GM23338 (cell line): ENCODE measurements at regions not wholly inside any gene's neighbourhood (a gene's known extent, or its start where the extent isn't known, plus 50 kb on each side); places are given as distances from the start of the nearest gene placed in this dataset.

Experiments used
- ATAC-seq: fragments of 200-7000 bp; cut with Tn5 transposase; 3 replicates; pipeline ENCODE4 v1.9.1; 2020
- DNase-seq: peaks from one replicate; pipeline ENCODE4 v3.0.0-alpha.2; 2015; ENCODE audit warnings: low spot score
- H2AFZ ChIP-seq: fragments of 200-600 bp; sonication (generic); 2 replicates; pipeline ENCODE4 v1.8.0; 2016; ENCODE audit warnings: antibody characterized with exemption, mild to moderate bottlenecking, moderate library complexity
- H3F3A ChIP-seq: fragments of 200-600 bp; sonication (generic); replicated peaks from 2 replicates; pipeline ENCODE4 v1.8.0; 2017; ENCODE audit warnings: antibody characterized with exemption, mixed run types, low read depth
- H3K27ac ChIP-seq: fragments of 200-600 bp; sonication (generic); 2 replicates; pipeline ENCODE4 v1.6.1; 2016; ENCODE audit warnings: low read depth
- H3K27me3 ChIP-seq: fragments of 200-600 bp; sonication (generic); 2 replicates; pipeline ENCODE4 v1.8.0; 2016; ENCODE audit warnings: mild to moderate bottlenecking, mixed run types, moderate library complexity; ENCODE audit not compliant: insufficient read depth
- H3K36me3 ChIP-seq: fragments of 200-600 bp; sonication (generic); 2 replicates; pipeline ENCODE4 v1.8.0; 2016; ENCODE audit warnings: mild to moderate bottlenecking; ENCODE audit not compliant: insufficient read depth
- H3K4me1 ChIP-seq: fragments of 200-600 bp; sonication (generic); 2 replicates; pipeline ENCODE4 v1.8.0; 2016; ENCODE audit warnings: mild to moderate bottlenecking, moderate library complexity; ENCODE audit not compliant: insufficient read depth
- H3K4me2 ChIP-seq: fragments of 200-600 bp; sonication (generic); 2 replicates; pipeline ENCODE4 v1.7.1; 2017; ENCODE audit warnings: mixed run types
- H3K4me3 ChIP-seq: fragments of 200-600 bp; sonication (generic); 2 replicates; pipeline ENCODE4 v1.6.1; 2016; ENCODE audit warnings: mixed run types
- H3K79me2 ChIP-seq: fragments of 200-600 bp; sonication (generic); replicated peaks from 2 replicates; pipeline ENCODE4 v1.8.0; 2017; ENCODE audit warnings: mild to moderate bottlenecking; ENCODE audit not compliant: insufficient read depth
- H3K9me2 ChIP-seq: fragments of 200-600 bp; sonication (generic); 2 replicates; pipeline ENCODE4 v1.8.0; 2017; ENCODE audit not compliant: insufficient read depth
- H4K20me1 ChIP-seq: fragments of 200-600 bp; sonication (generic); replicated peaks from 2 replicates; pipeline ENCODE4 v1.8.0; 2017; ENCODE audit warnings: mild to moderate bottlenecking; ENCODE audit not compliant: insufficient read depth
- H3K27ac Mint-ChIP-seq: 2 replicates; pipeline ENCODE4 v1.8.0; 2020; ENCODE audit warnings: inconsistent platforms, mild to moderate bottlenecking, moderate library complexity, mixed read lengths
- H3K27me3 Mint-ChIP-seq: 3 replicates; pipeline ENCODE4 v1.8.0; 2022; ENCODE audit warnings: low read depth, mild to moderate bottlenecking, moderate library complexity, mixed read lengths, inconsistent platforms; ENCODE audit not compliant: insufficient read depth, poor library complexity
- H3K36me3 Mint-ChIP-seq: 3 replicates; pipeline ENCODE4 v1.8.0; 2021; ENCODE audit warnings: low read depth, mild to moderate bottlenecking, inconsistent platforms, moderate library complexity, mixed read lengths
- H3K4me1 Mint-ChIP-seq: 3 replicates; pipeline ENCODE4 v1.8.0; 2020; ENCODE audit warnings: mild to moderate bottlenecking, inconsistent platforms, mixed read lengths
- H3K4me3 Mint-ChIP-seq: 3 replicates; pipeline ENCODE4 v1.8.0; 2021; ENCODE audit warnings: moderate library complexity, mild to moderate bottlenecking, inconsistent platforms, mixed read lengths
- H3K9me3 Mint-ChIP-seq: 3 replicates; pipeline ENCODE4 v1.8.0; 2020; ENCODE audit warnings: moderate library complexity, mild to moderate bottlenecking, inconsistent platforms, mixed read lengths
- JUNB ChIP-seq: IDR thresholded peaks from one replicate; pipeline ENCODE4 v1.6.1; 2016; ENCODE audit warnings: antibody characterized with exemption; ENCODE audit not compliant: unreplicated experiment
- REST ChIP-seq: IDR thresholded peaks from one replicate; pipeline ENCODE4 v1.6.1; 2018; ENCODE audit warnings: antibody characterized with exemption; ENCODE audit not compliant: unreplicated experiment
- TF ChIP-seq, protein P1 (sequence below): fragments of 250-450 bp; sonication (Bioruptor Pico); IDR thresholded peaks from 2 replicates; pipeline ENCODE4 v1.5.0; 2020; ENCODE audit warnings: mild to moderate bottlenecking, moderate library complexity

DNA sequence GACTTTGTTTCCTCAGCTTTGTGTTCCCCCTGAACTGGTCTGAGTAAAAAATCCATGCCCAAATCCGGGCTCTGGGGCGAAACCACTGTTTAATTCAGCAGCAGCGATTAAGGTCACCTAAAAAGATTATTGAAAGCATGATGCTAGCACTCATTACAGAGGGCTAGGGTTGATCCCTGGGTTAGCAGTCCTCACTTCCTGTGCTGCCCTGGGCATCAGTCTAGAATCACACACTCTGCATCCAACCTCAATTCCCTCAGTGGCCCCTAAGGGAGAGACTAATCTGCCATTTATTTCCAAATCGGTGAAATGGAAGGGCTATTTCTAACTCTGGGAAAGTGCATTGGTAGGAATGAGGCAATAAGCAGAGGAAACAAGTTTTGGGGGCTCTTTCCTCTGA lies 107.2 kb downstream of the BTG1 start (continued):
- TF ChIP-seq, protein P1, sequence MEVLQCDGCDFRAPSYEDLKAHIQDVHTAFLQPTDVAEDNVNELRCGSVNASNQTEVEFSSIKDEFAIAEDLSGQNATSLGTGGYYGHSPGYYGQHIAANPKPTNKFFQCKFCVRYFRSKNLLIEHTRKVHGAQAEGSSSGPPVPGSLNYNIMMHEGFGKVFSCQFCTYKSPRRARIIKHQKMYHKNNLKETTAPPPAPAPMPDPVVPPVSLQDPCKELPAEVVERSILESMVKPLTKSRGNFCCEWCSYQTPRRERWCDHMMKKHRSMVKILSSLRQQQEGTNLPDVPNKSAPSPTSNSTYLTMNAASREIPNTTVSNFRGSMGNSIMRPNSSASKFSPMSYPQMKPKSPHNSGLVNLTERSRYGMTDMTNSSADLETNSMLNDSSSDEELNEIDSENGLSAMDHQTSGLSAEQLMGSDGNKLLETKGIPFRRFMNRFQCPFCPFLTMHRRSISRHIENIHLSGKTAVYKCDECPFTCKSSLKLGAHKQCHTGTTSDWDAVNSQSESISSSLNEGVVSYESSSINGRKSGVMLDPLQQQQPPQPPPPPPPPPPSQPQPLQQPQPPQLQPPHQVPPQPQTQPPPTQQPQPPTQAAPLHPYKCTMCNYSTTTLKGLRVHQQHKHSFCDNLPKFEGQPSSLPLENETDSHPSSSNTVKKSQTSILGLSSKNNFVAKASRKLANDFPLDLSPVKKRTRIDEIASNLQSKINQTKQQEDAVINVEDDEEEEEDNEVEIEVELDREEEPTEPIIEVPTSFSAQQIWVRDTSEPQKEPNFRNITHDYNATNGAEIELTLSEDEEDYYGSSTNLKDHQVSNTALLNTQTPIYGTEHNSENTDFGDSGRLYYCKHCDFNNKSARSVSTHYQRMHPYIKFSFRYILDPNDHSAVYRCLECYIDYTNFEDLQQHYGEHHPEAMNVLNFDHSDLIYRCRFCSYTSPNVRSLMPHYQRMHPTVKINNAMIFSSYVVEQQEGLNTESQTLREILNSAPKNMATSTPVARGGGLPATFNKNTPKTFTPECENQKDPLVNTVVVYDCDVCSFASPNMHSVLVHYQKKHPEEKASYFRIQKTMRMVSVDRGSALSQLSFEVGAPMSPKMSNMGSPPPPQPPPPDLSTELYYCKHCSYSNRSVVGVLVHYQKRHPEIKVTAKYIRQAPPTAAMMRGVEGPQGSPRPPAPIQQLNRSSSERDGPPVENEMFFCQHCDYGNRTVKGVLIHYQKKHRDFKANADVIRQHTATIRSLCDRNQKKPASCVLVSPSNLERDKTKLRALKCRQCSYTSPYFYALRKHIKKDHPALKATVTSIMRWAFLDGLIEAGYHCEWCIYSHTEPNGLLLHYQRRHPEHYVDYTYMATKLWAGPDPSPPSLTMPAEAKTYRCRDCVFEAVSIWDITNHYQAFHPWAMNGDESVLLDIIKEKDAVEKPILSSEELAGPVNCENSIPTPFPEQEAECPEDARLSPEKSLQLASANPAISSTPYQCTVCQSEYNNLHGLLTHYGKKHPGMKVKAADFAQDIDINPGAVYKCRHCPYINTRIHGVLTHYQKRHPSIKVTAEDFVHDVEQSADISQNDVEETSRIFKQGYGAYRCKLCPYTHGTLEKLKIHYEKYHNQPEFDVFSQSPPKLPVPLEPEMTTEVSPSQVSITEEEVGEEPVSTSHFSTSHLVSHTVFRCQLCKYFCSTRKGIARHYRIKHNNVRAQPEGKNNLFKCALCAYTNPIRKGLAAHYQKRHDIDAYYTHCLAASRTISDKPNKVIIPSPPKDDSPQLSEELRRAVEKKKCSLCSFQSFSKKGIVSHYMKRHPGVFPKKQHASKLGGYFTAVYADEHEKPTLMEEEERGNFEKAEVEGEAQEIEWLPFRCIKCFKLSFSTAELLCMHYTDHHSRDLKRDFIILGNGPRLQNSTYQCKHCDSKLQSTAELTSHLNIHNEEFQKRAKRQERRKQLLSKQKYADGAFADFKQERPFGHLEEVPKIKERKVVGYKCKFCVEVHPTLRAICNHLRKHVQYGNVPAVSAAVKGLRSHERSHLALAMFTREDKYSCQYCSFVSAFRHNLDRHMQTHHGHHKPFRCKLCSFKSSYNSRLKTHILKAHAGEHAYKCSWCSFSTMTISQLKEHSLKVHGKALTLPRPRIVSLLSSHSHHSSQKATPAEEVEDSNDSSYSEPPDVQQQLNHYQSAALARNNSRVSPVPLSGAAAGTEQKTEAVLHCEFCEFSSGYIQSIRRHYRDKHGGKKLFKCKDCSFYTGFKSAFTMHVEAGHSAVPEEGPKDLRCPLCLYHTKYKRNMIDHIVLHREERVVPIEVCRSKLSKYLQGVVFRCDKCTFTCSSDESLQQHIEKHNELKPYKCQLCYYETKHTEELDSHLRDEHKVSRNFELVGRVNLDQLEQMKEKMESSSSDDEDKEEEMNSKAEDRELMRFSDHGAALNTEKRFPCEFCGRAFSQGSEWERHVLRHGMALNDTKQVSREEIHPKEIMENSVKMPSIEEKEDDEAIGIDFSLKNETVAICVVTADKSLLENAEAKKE (CRISPR knock-in tag), result no peak

DNA sequence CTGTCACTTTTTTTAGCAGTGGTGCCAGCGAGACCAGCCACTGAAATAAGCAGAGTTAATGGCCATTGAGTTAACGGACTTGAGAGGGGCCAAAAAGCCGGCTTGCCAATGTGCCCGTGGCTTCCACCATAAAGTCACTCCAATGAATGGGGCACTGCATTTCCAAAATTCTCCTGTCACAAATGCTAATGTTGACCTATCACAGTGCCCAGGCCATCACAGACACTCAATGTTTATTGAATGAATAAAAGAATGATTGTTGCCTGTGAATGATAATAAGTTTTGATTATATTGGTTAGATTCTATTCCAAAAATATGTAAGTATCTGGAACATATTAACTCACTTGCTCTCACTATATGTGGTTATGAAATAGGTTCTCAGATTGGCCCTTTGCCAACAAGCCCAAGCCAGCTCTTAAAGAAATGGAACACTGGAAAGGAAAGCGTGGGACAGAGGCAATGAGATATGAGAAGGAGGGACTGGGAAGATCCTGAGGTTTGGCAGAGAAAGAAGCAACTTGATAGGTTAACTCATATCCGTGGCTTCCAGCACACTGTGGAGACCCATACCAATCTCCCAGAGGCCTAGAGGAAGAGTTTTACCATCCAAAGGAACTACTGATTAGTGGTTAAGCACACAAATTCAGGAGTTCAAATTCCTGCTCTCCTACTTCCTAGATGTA lies 108.7 kb downstream of the BTG1 start:
- Histone ChIP-seq H3F3A (no peaks in the 10 kb centered on the region), H3K27ac (no peak overlapping the region), H3K4me1 (peaks cover 32% of the 10 kb centered on the region), H4K20me1 (no peaks in the 10 kb centered on the region), H3K4me3 (no peak overlapping the region), H2AFZ (0 out of 2 replicates have a peak overlapping the region, but pooled peaks have one; percentile 45), H3K9me2 (peaks cover 6% of the 10 kb centered on the region; the same call in 1 of the 2 replicates), H3K79me2 (no peaks in the 10 kb centered on the region), H3K36me3 (no peaks in the 10 kb centered on the region), H3K27me3 (no peaks in the 10 kb centered on the region), H3K4me2 (no peak overlapping the region)
- no peak overlapping the region for H3K4me3 Mint-ChIP-seq
- H3K27ac Mint-ChIP-seq, result peak overlapping the region; percentile 53; the same call in 1 of the 2 replicates
- DNase-seq (no peak), ATAC-seq (no peak)
- no peaks in the 10 kb centered on the region for H3K36me3 Mint-ChIP-seq
- H3K27me3 Mint-ChIP-seq, result no peaks in the 10 kb centered on the region
- H3K4me1 Mint-ChIP-seq, result peaks cover 58% of the 10 kb centered on the region
- TF ChIP-seq REST (no peak), JUNB (no peak)
- H3K9me3 Mint-ChIP-seq, result no peaks in the 10 kb centered on the region
